DMS114 treated with DMSO at 0.1 percent for 48 hours (cell line): ENCODE measurements at regions not wholly inside any gene's neighbourhood (a gene's known extent, or its start where the extent isn't known, plus 50 kb on each side); places are given as distances from the start of the nearest gene placed in this dataset.

Experiments used
- DNase-seq: peaks from one replicate; lab custom pipeline; 2025; ENCODE audit not compliant: unreplicated experiment; lab: John Stamatoyannopoulos, UW

- no peak for DNase-seq
Observed at GRCh38 chr4:157977086-157977485, 195.7 kb downstream of the GASK1B start.

GRCh38 chr4:157973297-157973696, 199.5 kb downstream of the GASK1B start:
- no peak for DNase-seq

- DNase-seq, result no peak
Observed at GRCh38 chr4:157964463-157964862, 208.4 kb downstream of the GASK1B start.

- no peak for DNase-seq
Observed at GRCh38 chr4:157961229-157961990, 211.4 kb downstream of the GASK1B start.

GRCh38 chr4:157957905-157958304, 214.9 kb downstream of the GASK1B start:
- no peak for DNase-seq

GRCh38 chr4:157942017-157942416, 230.8 kb downstream of the GASK1B start:
- no peak for DNase-seq

GRCh38 chr4:157934151-157934550, 238.7 kb downstream of the GASK1B start:
- DNase-seq, result no peak

- no peak for DNase-seq
Observed at GRCh38 chr4:157932936-157933335, 239.9 kb downstream of the GASK1B start.

GRCh38 chr4:157929486-157929885, 243.3 kb downstream of the GASK1B start:
- no peak for DNase-seq

GRCh38 chr4:157918036-157918832, 254.6 kb downstream of the GASK1B start:
- no peak for DNase-seq

- no peak for DNase-seq
Observed at GRCh38 chr4:157912212-157912611, 260.6 kb downstream of the GASK1B start.

GRCh38 chr4:157911662-157912061, 261.2 kb downstream of the GASK1B start:
- no peak for DNase-seq

- DNase-seq, result no peak
Observed at GRCh38 chr4:157908691-157909090, 264.1 kb downstream of the GASK1B start.

GRCh38 chr4:157908031-157908430, 264.8 kb downstream of the GASK1B start:
- no peak for DNase-seq

GRCh38 chr4:157907226-157907946, 265.4 kb downstream of the GASK1B start:
- no peak for DNase-seq

- no peak for DNase-seq
Observed at GRCh38 chr4:157898836-157899605, 273.8 kb downstream of the GASK1B start.

GRCh38 chr4:157897855-157898370, 274.9 kb downstream of the GASK1B start:
- no peak for DNase-seq

GRCh38 chr4:157896726-157897125, 276.1 kb downstream of the GASK1B start:
- no peak for DNase-seq

- DNase-seq, result no peak
Observed at GRCh38 chr4:157895205-157895604, 277.6 kb downstream of the GASK1B start.

GRCh38 chr4:157889788-157890187, 283.0 kb downstream of the GASK1B start:
- DNase-seq, result no peak

GRCh38 chr4:157888281-157888680, 284.5 kb downstream of the GASK1B start:
- DNase-seq, result no peak
